SU-DHL-6 (cell line): ENCODE measurements at regions not wholly inside any gene's neighbourhood (a gene's known extent, or its start where the extent isn't known, plus 50 kb on each side); places are given as distances from the start of the nearest gene placed in this dataset.

Experiments used
- EZH2phosphoT487 ChIP-seq: fragments of 200-600 bp; sonication (generic), shearing (Covaris generic); conservative IDR thresholded peaks from 2 replicates; pipeline ENCODE4 v1.6.1; 2018; ENCODE audit warnings: mild to moderate bottlenecking, antibody characterized with exemption, low read length, moderate library complexity, mixed read lengths
- TF ChIP-seq, protein P1 (sequence below): fragments of 200-600 bp; sonication (generic); IDR thresholded peaks from one replicate; pipeline ENCODE4 v1.5.1; 2017; ENCODE audit warnings: antibody characterized with exemption, mild to moderate bottlenecking, low read length, moderate library complexity; ENCODE audit not compliant: insufficient read depth, poor library complexity, severe bottlenecking

- TF ChIP-seq EZH2phosphoT487, result no peak
- TF ChIP-seq, protein P1, sequence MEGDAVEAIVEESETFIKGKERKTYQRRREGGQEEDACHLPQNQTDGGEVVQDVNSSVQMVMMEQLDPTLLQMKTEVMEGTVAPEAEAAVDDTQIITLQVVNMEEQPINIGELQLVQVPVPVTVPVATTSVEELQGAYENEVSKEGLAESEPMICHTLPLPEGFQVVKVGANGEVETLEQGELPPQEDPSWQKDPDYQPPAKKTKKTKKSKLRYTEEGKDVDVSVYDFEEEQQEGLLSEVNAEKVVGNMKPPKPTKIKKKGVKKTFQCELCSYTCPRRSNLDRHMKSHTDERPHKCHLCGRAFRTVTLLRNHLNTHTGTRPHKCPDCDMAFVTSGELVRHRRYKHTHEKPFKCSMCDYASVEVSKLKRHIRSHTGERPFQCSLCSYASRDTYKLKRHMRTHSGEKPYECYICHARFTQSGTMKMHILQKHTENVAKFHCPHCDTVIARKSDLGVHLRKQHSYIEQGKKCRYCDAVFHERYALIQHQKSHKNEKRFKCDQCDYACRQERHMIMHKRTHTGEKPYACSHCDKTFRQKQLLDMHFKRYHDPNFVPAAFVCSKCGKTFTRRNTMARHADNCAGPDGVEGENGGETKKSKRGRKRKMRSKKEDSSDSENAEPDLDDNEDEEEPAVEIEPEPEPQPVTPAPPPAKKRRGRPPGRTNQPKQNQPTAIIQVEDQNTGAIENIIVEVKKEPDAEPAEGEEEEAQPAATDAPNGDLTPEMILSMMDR, result no peak
These were observed 328.5 kb upstream of the USP25 start for GRCh38 chr21:15401331-15401730.
